ENCODE measurements at regions not wholly inside any gene's neighbourhood (a gene's known extent, or its start where the extent isn't known, plus 50 kb on each side); places are given as distances from the start of the nearest gene placed in this dataset.
A peak's percentile ranks its signal among the peaks of the same experiment; 100 is the strongest.

DNA sequence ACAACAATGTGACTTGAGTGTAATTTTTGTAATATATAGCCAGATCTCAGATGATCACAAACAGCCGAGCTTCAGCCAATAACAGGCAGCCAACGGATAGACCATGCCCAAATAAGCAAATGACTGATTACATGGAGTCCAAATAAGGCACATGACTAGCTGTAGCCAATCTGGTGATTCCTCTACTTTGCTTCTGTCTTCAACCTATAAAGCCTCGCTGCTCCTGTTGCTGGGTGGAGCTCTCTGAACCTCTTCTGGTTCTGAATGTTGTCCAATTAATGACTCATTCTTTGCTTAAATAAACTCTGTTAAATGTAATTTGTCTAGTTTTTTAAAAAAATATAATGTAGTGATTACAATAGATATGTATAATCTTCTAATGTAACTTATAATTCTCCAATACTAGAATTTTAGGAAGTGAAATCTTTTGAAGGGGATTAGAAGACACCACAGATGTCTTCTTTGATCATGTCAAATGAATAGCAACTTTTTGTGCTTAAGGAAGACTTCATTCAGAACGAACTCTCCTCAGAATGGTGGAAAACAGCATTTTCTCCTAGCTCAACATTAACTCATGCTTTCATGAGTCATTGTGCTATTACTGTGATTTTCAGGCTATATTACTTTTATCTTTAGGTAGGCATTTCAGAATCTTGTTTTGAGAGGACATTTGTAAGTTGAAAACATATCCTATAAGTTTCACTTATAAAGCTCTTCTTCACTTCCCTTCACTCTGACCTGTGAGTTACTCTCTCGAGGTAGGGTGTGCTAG lies 857.8 kb upstream of the B3GALT2 start:
- Histone ChIP-seq H3K4me3 (ENCODE audit: low read length) (no peak overlapping the region), H3K79me2 (ENCODE audit: control insufficient read depth, low read length) (no peaks in the 10 kb centered on the region), H3K27me3 (ENCODE audit: control insufficient read depth, low read length) (no peaks in the 10 kb centered on the region), H3F3A (ENCODE audit: control insufficient read depth, insufficient read depth) (no peaks in the 10 kb centered on the region), H4K20me1 (ENCODE audit: control insufficient read depth, insufficient read depth, low read depth, low read length) (no peaks in the 10 kb centered on the region), H3K9me2 (replicated peaks; ENCODE audit: control insufficient read depth, low read length) (no peaks in the 10 kb centered on the region), H3K36me3 (ENCODE audit: control insufficient read depth, low read length) (no peaks in the 10 kb centered on the region), H3K9me3 (ENCODE audit: control insufficient read depth, insufficient read depth, low read length) (no peaks in the 10 kb centered on the region), H3K4me2 (ENCODE audit: low read length) (peak overlapping the region; percentile 14; the same call in 1 of the 2 replicates), H3K27ac (ENCODE audit: low read depth, low read length) (no peak overlapping the region), H3K4me1 (ENCODE audit: control insufficient read depth, low read length) (peaks cover 10% of the 10 kb centered on the region)
- TF ChIP-seq EZH2phosphoT487 (IDR thresholded peaks at IDR 0.05; ENCODE audit: borderline replicate concordance, low read length): no peak
- TF ChIP-seq, protein P1, sequence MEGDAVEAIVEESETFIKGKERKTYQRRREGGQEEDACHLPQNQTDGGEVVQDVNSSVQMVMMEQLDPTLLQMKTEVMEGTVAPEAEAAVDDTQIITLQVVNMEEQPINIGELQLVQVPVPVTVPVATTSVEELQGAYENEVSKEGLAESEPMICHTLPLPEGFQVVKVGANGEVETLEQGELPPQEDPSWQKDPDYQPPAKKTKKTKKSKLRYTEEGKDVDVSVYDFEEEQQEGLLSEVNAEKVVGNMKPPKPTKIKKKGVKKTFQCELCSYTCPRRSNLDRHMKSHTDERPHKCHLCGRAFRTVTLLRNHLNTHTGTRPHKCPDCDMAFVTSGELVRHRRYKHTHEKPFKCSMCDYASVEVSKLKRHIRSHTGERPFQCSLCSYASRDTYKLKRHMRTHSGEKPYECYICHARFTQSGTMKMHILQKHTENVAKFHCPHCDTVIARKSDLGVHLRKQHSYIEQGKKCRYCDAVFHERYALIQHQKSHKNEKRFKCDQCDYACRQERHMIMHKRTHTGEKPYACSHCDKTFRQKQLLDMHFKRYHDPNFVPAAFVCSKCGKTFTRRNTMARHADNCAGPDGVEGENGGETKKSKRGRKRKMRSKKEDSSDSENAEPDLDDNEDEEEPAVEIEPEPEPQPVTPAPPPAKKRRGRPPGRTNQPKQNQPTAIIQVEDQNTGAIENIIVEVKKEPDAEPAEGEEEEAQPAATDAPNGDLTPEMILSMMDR (IDR thresholded peaks at IDR 0.05; ENCODE audit: low read depth, low read length, poor library complexity, severe bottlenecking): no peak

DNA sequence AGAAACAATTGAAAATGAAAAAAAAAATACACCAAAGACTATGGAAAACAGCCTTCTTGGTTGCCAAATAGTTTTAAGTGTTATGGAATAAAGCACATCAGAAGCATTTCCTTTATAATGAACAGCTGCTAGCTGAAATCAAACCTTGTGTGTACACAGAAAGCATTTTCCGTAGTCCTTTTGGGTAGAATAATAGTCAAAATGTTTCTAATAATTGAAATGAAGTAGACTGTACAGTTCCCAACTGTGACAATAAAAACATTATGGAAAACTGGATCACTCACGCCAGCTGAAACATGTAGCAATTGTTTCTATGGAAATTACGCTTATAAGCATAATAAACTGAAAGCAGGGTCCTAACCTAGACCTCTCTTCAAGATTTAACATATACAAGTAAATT lies 856.3 kb upstream of the B3GALT2 start:
- Histone ChIP-seq H3K27ac (ENCODE audit: low read depth, low read length) (no peak overlapping the region), H3K9me2 (replicated peaks; ENCODE audit: control insufficient read depth, low read length) (no peaks in the 10 kb centered on the region), H3K9me3 (ENCODE audit: control insufficient read depth, insufficient read depth, low read length) (no peaks in the 10 kb centered on the region), H3F3A (ENCODE audit: control insufficient read depth, insufficient read depth) (no peaks in the 10 kb centered on the region), H3K4me2 (ENCODE audit: low read length) (no peak overlapping the region), H3K36me3 (ENCODE audit: control insufficient read depth, low read length) (no peaks in the 10 kb centered on the region), H4K20me1 (ENCODE audit: control insufficient read depth, insufficient read depth, low read depth, low read length) (no peaks in the 10 kb centered on the region), H3K4me1 (ENCODE audit: control insufficient read depth, low read length) (peaks cover 10% of the 10 kb centered on the region), H3K4me3 (ENCODE audit: low read length) (no peak overlapping the region), H3K27me3 (ENCODE audit: control insufficient read depth, low read length) (no peaks in the 10 kb centered on the region), H3K79me2 (ENCODE audit: control insufficient read depth, low read length) (no peaks in the 10 kb centered on the region)
- TF ChIP-seq, protein P1 (IDR thresholded peaks at IDR 0.05; ENCODE audit: low read depth, low read length, poor library complexity, severe bottlenecking): no peak
- TF ChIP-seq EZH2phosphoT487 (IDR thresholded peaks at IDR 0.05; ENCODE audit: borderline replicate concordance, low read length): no peak

- Histone ChIP-seq H4K20me1 (ENCODE audit: control insufficient read depth, insufficient read depth, low read depth, low read length) (no peaks in the 10 kb centered on the region), H3K4me2 (ENCODE audit: low read length) (no peak overlapping the region), H3K9me2 (replicated peaks; ENCODE audit: control insufficient read depth, low read length) (no peaks in the 10 kb centered on the region), H3K4me3 (ENCODE audit: low read length) (no peak overlapping the region), H3F3A (ENCODE audit: control insufficient read depth, insufficient read depth) (no peaks in the 10 kb centered on the region), H3K79me2 (ENCODE audit: control insufficient read depth, low read length) (no peaks in the 10 kb centered on the region), H3K9me3 (ENCODE audit: control insufficient read depth, insufficient read depth, low read length) (no peaks in the 10 kb centered on the region), H3K27ac (ENCODE audit: low read depth, low read length) (no peak overlapping the region), H3K36me3 (ENCODE audit: control insufficient read depth, low read length) (no peaks in the 10 kb centered on the region), H3K27me3 (ENCODE audit: control insufficient read depth, low read length) (no peaks in the 10 kb centered on the region), H3K4me1 (ENCODE audit: control insufficient read depth, low read length) (peaks cover 10% of the 10 kb centered on the region)
- TF ChIP-seq, protein P1 (IDR thresholded peaks at IDR 0.05; ENCODE audit: low read depth, low read length, poor library complexity, severe bottlenecking): no peak
- no peak for TF ChIP-seq EZH2phosphoT487 (IDR thresholded peaks at IDR 0.05; ENCODE audit: borderline replicate concordance, low read length)
Measured at GRCh38 chr1:194040496-194040895, 854.1 kb upstream of the B3GALT2 start.
